Fibroblast of upper back skin (primary cell): ENCODE measurements at regions not wholly inside any gene's neighbourhood (a gene's known extent, or its start where the extent isn't known, plus 50 kb on each side); places are given as distances from the start of the nearest gene placed in this dataset.
A peak's percentile ranks its signal among the peaks of the same experiment; 100 is the strongest.

Experiments
- DNase-seq: peaks from one replicate; pipeline ENCODE4 v3.0.0-alpha.2; 2013

GRCh38 chr1:212192261-212192998 lies 92.8 kb upstream of the PPP2R5A start:
- DNase-seq: no peak

DNA sequence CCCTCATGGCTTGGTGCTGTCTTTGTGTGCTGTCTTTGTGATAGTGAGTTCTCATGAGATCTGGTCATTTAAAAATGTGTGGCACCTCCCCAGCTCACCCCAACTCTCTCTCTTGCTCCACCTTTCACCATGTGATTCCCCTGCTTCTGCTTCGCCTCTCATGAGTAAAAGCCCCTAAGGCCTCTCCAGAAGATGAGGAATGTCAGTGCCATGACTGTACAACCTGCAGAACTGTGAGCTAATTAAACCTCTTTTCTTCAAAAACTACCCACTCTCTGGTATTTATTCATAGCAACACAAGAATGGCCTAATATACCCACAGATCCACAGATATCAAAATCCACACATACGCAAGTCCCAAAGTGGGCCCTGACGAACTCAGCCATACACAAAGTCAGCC lies 88.9 kb upstream of the PPP2R5A start:
- no peak for DNase-seq

- DNase-seq: no peak
Measured at GRCh38 chr1:212201461-212201860, 83.7 kb upstream of the PPP2R5A start.

DNA sequence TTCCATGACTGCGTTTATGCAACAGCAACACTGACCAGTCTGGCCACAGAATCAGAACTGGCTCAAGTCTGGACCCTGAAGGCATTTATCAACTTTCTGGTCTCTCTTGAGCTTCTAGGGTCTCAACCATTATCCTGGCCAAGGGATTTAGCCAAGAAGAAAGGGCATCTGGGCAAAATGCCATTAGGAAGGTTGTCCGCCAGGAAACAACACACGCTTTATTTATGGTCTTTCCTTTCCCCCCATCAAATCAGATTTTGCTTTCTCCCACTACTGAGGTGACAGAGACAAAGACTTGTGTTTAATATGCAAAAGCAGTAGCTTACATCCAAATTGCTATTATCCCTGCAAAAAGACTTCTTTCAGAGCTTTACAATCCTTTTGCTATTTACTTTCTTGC lies 81.6 kb upstream of the PPP2R5A start:
- DNase-seq: no peak

- no peak for DNase-seq
Measured at GRCh38 chr1:212205006-212205405, 80.2 kb upstream of the PPP2R5A start.

DNA sequence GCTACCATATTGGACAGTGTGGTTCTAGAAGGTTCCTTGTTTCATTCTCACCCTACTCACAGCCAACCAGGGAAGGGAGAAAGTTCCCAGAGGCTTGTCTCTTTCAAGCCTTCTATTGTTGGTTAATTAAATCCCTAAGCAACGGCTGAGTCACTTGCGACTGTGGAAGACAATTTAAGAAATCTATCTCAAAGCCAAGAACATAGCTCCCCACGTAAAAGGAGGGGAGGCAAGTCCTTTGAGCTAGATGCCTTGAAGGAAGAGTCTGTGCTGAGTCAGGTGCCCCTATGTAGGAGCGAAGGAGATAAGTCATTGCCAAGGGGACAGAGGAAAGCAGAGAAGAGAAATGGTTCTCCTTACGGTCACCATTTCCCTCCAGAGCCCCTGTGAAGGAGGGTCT lies 79.4 kb upstream of the PPP2R5A start:
- no peak for DNase-seq

DNA sequence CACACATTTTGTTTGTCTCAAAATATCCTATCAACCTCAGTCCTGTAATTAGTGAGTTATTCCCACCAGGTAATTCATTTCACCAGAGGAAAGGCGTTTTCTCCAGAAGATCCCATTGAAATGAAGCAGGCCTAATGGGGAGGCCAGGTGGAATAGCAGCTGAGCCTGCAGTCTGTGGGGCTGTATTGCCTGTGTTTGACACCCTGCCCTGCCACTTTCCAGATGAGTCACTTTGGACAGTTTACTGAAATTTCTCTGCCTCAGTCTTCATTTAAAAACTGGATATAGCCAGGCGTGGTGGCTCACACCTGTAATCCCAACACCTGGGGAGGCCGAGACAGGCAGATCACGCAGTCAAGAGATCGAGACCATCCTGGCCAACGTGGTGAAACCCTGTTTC lies 78.1 kb upstream of the PPP2R5A start:
- DNase-seq: no peak

- no peak for DNase-seq
Measured at GRCh38 chr1:212207822-212208520, 77.2 kb upstream of the PPP2R5A start.

DNA sequence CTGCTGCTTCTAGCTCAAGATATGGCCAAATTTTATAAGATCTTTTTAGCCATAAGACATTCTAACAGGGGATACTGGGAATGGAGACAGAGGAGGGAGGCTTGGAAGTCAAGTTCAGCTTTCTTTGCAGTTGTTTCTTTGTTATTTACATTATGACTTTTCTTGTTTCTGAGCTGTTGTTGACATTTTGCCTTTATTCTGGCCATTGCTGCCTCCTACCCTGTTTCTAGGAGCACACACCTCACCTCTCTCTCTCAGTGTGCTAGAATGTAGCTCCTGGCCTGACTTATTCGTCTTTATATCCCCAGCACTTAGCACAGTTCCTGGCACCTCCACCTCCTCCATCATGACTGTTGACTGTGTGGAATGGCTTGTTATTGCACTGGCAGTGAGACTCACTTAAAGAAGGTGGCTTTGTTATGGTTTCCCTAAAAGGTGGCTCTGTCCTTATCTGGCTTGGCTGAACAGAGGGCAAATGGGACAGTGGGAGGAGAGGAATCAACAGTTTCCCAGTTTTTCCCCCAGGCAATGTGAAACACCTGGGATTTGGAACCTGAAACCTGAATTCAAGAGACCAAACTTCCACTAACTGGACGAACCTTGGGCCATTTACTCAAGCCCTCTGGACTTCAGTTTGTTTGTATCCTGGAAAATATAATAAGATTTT lies 76.1 kb upstream of the PPP2R5A start:
- no peak for DNase-seq

DNA sequence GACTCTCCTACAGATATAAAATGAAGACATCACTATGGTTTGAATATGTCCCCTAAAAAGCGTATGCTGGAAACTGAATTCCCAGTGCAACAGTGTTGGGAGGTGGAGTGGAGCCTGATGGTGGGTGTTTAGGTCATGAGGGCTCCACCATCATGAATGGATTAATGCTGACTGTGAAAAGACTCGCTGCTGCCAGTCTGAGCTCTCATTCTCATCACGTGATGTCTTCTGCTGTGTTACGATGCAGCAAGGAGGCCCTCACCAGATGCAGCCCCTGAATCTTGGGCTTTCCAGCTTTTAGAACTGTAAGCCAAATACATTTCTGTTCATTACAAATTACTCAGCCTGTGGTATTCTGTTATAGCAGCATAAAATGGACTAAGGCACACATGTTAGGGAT lies 73.8 kb upstream of the PPP2R5A start:
- DNase-seq: no peak

GRCh38 chr1:212212343-212212742 lies 72.9 kb upstream of the PPP2R5A start:
- no peak for DNase-seq

DNA sequence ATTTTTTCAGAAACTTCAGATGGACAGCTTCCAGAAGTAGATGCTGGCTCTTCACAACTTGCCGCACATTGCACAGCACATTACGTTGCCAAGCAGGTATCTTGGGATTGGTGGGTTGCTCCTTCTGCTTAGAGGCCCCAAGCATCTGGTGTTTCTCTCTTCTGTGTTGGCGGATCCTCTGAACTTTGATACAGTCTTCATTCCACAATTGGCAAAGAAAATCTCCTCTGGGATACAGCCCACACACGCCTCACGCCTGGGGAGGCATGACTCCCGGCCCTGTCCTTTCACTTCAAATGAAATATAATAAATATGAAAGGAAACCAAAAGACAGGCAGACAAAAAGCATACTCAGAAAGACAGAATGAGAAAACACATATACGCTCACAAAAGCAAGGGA lies 72.3 kb upstream of the PPP2R5A start:
- DNase-seq: no peak

DNA sequence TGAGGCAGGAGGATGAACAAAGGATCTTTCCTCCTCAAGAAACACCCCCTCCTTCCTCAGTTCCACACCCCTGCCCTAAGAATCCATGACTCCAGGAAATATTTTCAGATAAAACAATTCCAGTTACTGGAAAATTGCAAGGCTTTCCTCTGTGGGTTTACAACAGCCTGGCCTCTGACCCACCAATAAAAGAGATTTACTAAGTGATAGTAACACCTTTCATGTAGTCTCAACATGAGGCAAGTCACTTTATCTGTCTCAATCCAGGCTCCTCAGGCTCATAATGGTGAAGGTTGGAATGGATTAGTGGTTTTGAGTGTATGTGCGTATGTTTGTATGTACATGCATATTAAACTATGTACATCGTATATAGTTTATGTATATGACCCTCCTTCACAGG lies 71.4 kb upstream of the PPP2R5A start:
- no peak for DNase-seq

DNA sequence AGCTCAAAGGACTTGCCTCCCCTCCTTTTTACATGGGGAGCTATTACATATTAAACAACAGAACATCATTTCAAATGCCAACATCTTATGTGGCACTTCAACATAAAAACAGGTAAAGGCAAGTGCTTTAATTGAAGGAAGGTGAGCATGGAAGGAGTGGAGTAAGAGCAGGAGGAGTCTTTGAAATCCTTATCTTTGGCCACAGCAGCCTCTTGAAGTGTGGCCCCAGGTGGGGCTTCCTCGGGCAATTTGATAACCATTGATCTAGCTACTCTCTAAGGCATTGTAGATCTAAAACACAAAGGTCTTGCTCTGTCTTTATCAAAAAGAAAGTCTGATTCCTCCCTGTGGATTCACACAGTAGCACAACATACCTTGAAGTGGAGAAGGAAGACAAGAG lies 70.9 kb upstream of the PPP2R5A start:
- DNase-seq: no peak

DNA sequence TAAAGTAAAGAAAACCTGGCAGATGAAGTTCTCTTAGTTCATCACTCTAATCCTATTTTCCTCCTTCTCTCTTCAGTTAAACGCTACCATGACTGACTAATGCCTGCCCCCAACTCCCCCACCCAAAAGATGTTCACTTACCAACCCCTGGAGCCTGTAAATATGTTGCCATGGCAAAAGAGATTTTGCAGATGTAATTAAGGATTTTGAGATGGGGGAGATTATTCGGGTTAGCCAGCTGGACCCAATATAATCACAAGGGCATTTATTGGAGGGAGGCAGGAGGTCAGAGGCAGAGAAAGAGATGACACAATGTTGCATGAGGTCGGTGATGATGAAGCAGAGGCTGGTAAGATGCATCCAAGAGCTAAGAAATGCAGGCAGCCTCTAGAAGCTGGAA lies 69.3 kb upstream of the PPP2R5A start:
- no peak for DNase-seq

- DNase-seq: no peak
Measured at GRCh38 chr1:212217633-212218032, 67.6 kb upstream of the PPP2R5A start.

- no peak for DNase-seq
Measured at GRCh38 chr1:212218065-212218464, 67.1 kb upstream of the PPP2R5A start.

GRCh38 chr1:212218911-212219310 lies 66.3 kb upstream of the PPP2R5A start:
- peak; percentile 90 for DNase-seq

DNA sequence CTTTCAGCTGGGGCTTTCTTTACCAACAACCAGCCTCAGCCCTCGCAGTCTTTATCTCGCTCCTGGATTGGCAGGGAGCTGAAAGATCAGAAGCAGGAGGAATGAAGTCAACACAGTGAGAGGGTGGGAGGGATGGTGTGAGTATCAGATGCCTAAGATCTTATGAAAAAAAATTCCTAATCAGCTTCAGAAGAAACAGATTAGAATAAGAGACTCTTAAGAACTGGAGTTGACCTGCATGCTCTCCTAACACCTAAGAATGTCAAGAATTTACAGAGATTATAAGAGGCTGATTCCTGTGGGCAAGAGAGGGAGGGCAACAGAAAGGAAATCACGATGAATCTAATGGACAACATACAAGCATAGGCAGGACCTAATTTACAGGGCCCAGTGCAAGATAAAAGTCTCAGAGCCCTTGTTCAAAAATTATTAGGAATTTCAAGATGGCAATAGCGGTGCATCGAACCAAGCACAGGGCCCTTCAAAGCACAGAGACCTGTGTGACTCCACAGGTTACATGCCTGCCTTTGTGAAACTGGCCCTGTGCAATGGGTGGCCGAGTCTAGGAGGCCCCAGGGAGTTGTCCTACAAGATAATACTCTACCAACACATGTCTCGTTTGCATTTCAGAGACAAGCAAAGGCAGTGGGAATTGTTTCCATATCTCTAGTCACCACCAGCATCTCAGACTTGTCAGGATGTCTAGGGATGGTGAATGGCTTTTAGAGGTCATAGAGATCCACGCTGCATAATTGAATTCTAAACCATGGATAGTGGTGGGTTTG lies 65.3 kb upstream of the PPP2R5A start:
- DNase-seq: peak; percentile 71

GRCh38 chr1:212221801-212222200 lies 63.4 kb upstream of the PPP2R5A start:
- DNase-seq: no peak

- DNase-seq: no peak
Measured at GRCh38 chr1:212224102-212224501, 61.1 kb upstream of the PPP2R5A start.

DNA sequence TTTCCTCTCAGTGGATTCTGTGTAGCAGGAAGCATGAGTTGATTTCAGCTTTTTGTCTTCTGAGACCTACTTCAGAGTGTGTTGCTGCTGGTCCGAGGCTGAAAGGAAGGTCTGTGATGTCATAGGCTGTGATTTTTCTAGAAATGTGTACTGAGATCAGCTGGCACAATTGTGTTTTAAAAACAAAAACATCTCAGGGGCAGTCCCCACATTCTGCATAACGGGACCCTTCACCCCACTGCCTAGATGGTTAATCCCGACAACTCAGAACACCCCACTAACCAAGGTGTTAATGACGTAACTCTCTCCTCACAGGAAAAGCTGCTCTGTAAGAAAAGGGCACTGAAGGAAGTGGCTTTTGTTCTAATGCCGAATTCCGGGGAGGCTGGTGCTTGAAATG lies 59.8 kb upstream of the PPP2R5A start:
- no peak for DNase-seq

- DNase-seq: no peak
Measured at GRCh38 chr1:212225871-212226302, 59.3 kb upstream of the PPP2R5A start.
